Loucy (cell line): ENCODE measurements at regions not wholly inside any gene's neighbourhood (a gene's known extent, or its start where the extent isn't known, plus 50 kb on each side); places are given as distances from the start of the nearest gene placed in this dataset.

ENCODE experiments used
- EZH2phosphoT487 ChIP-seq: fragments of 200-600 bp; IDR thresholded peaks from 2 replicates; pipeline ENCODE4 v1.6.1; 2018; ENCODE audit warnings: antibody characterized with exemption, mild to moderate bottlenecking, moderate library complexity, borderline replicate concordance
- TF ChIP-seq, protein P1 (sequence below): fragments of 200-600 bp; sonication (generic); conservative IDR thresholded peaks from 2 replicates; pipeline ENCODE4 v1.5.1; 2014; ENCODE audit warnings: mild to moderate bottlenecking, antibody characterized with exemption, low read length

DNA sequence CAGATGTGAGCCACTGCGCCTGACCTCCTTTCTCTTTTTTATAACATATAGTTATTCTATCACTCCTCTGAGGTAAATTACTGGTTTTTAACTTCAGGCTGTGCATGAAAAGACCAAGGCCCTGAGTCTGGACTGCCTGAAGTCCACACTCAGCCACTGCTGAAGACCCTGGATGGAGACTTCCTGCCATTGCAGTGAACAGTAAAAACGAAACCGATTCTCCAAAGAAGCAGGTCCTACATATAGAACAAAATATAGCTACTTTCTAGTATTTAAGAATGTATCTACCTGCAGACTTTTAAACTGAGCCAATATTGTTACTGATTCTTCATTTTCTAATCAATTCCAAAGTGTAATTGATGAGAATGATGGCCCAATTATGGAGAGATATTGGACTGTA, 232.8 kb downstream of the CHRM3 start:
- TF ChIP-seq, protein P1, sequence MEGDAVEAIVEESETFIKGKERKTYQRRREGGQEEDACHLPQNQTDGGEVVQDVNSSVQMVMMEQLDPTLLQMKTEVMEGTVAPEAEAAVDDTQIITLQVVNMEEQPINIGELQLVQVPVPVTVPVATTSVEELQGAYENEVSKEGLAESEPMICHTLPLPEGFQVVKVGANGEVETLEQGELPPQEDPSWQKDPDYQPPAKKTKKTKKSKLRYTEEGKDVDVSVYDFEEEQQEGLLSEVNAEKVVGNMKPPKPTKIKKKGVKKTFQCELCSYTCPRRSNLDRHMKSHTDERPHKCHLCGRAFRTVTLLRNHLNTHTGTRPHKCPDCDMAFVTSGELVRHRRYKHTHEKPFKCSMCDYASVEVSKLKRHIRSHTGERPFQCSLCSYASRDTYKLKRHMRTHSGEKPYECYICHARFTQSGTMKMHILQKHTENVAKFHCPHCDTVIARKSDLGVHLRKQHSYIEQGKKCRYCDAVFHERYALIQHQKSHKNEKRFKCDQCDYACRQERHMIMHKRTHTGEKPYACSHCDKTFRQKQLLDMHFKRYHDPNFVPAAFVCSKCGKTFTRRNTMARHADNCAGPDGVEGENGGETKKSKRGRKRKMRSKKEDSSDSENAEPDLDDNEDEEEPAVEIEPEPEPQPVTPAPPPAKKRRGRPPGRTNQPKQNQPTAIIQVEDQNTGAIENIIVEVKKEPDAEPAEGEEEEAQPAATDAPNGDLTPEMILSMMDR = no peak
- no peak for TF ChIP-seq EZH2phosphoT487
